HEK293T (cell line): ENCODE measurements at regions not wholly inside any gene's neighbourhood (a gene's known extent, or its start where the extent isn't known, plus 50 kb on each side); places are given as distances from the start of the nearest gene placed in this dataset.

Experiments used
- BHLHE40 ChIP-seq: fragments of 450-650 bp; IDR thresholded peaks from 2 replicates; pipeline ENCODE4 v1.6.1; 2016; ENCODE audit warnings: mild to moderate bottlenecking, moderate library complexity, borderline replicate concordance
- ELF4 ChIP-seq: fragments of 450-650 bp; IDR thresholded peaks from 2 replicates; pipeline ENCODE4 v1.6.1; 2017; ENCODE audit warnings: antibody characterized with exemption
- FOXM1 ChIP-seq: fragments of 450-650 bp; IDR thresholded peaks from 2 replicates; pipeline ENCODE4 v1.6.1; 2017; ENCODE audit warnings: mild to moderate bottlenecking, borderline replicate concordance
- HDGF ChIP-seq: fragments of 450-650 bp; IDR thresholded peaks from 2 replicates; pipeline ENCODE4 v1.6.1; 2017; ENCODE audit warnings: antibody characterized with exemption, borderline replicate concordance
- LEF1 ChIP-seq: fragments of 450-650 bp; IDR thresholded peaks from 2 replicates; pipeline ENCODE4 v1.6.1; 2017; ENCODE audit warnings: mild to moderate bottlenecking, borderline replicate concordance
- SUZ12 ChIP-seq: fragments of 450-650 bp; IDR thresholded peaks from 2 replicates; pipeline ENCODE4 v1.6.1; 2016; ENCODE audit warnings: mild to moderate bottlenecking
- TARDBP ChIP-seq: fragments of 450-650 bp; IDR thresholded peaks from 2 replicates; pipeline ENCODE4 v1.6.1; 2016

- TF ChIP-seq BHLHE40 (no peak), SUZ12 (no peak), TARDBP (no peak), LEF1 (no peak), ELF4 (no peak), FOXM1 (no peak), HDGF (no peak)
Measured at GRCh38 chr3:177946497-177946896, 589.7 kb upstream of the KCNMB2 start.
